Transverse colon (tissue), 4 donors: ENCODE measurements at regions not wholly inside any gene's neighbourhood (a gene's known extent, or its start where the extent isn't known, plus 50 kb on each side); places are given as distances from the start of the nearest gene placed in this dataset.

Source experiments
- DNase-seq: peaks from one replicate; pipeline ENCODE4 v3.0.0-alpha.2; 2019
- H3K27ac ChIP-seq, 4 donors: fragments of 200-600 bp; sonication (generic); 2 replicates each; pipeline ENCODE4 v1.5.1; 2016 to 2018; ENCODE audit warnings: inconsistent platforms in 4 of 4
- H3K27me3 ChIP-seq: fragments of 200-600 bp; sonication (generic); 2 replicates; pipeline ENCODE4 v1.5.1; 2017; ENCODE audit warnings: inconsistent platforms
- H3K36me3 ChIP-seq, 4 donors: fragments of 200-600 bp; sonication (generic); 2 replicates each; pipeline ENCODE4 v1.5.1; 2017 to 2019; ENCODE audit warnings: inconsistent platforms in 4 of 4
- H3K4me1 ChIP-seq, 4 donors: fragments of 200-600 bp; sonication (generic); 2 replicates each; pipeline ENCODE4 v1.5.1; 2017 to 2020; ENCODE audit warnings: inconsistent platforms in 4 of 4
- H3K4me3 ChIP-seq, 4 donors: fragments of 200-600 bp; sonication (generic); 1 replicate in 1 of 4; 2 replicates in 3 of 4; pipeline versions ENCODE4 v1.5.1 to v1.6.1; 2017 to 2019; ENCODE audit warnings: inconsistent platforms in 4 of 4
- H3K9me3 ChIP-seq, 2 donors: fragments of 200-600 bp; sonication (generic); 2 replicates each; pipeline ENCODE4 v1.5.1; 2017 to 2019; ENCODE audit warnings: inconsistent platforms in 2 of 2
- CTCF ChIP-seq, 5 experiments: fragments of 200-600 bp in 3 of 5; fragments of 450-650 bp in 2 of 5; sonication (generic) in 3 of 5; IDR thresholded peaks; 1 replicate in 2 of 5; 2 replicates in 3 of 5; pipeline ENCODE4 v1.5.1; 2016 to 2017; ENCODE audit warnings: antibody characterized with exemption in 5 of 5, inconsistent platforms in 3 of 5, mild to moderate bottlenecking in 2 of 5, moderate library complexity in 1 of 5
- EP300 ChIP-seq: sonication (generic); formaldehyde crosslinking; IDR thresholded peaks from one replicate; pipeline ENCODE4 v1.6.1; 2017; ENCODE audit warnings: antibody characterized with exemption, low read depth
- POLR2A ChIP-seq: fragments of 450-650 bp; IDR thresholded peaks from one replicate; pipeline ENCODE4 v1.6.1; 2016; ENCODE audit warnings: antibody characterized with exemption, mild to moderate bottlenecking, moderate library complexity
- POLR2AphosphoS5 ChIP-seq, 3 donors: sonication (generic); formaldehyde crosslinking; IDR thresholded peaks; one replicate each; pipeline ENCODE4 v1.6.1; 2016; ENCODE audit warnings: antibody characterized with exemption in 3 of 3
- WGBS, 2 donors: methylation state at CpG; one replicate each; pipeline ENCODE4 v1.1.5; 2018; ENCODE audit warnings: low coverage in 1 of 2; 5-methylcytosine and 5-hydroxymethylcytosine counted together
- in situ Hi-C, 4 donors: fragments of 200-750 bp; cut with MboI; loops; one replicate each; pipeline versions ENCODE4 v1.15.0 to v1.15.1; 2017; ENCODE audit warnings: low sequenced_read_pairs in 3 of 4, low pct_ligation_motif_present in 1 of 4, low pct_unique_long_range_greater_than_20kb in 1 of 4
- intact Hi-C: fragments of 100-400 bp; cut with DNase I; formaldehyde crosslinking; loops from one replicate; pipeline ENCODE4 v1.15.1; 2023; ENCODE audit warnings: low total_unique reads

DNA sequence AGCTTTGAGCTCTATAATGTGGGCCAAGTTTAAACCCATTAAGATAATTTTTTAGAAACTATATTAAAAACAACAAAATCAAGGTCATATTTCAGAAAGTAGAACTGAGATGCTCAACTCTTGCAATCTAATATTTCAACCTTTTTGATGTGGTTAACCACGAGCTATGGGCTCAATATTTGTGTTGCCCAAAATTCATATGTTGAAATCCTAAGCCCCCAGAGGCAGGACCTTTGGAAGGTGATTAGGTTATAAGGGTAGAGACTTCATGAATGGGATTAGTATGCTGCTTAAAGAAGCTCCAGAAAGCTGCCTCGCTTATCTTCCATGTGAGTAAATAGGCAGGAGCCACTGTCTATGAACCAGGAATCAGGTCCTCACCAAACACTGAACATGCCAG lies 284.4 kb downstream of the CRPPA start:
- Histone ChIP-seq H3K36me3 (no peaks in the 10 kb centered on the region), H3K4me1 (no peaks in the 10 kb centered on the region), H3K4me3 (no peak overlapping the region), H3K27ac (no peak overlapping the region), H3K27me3 (no peaks in the 10 kb centered on the region), H3K9me3 (no peaks in the 10 kb centered on the region)
- TF ChIP-seq POLR2A = no peak
- TF ChIP-seq EP300 = no peak
- no peak for TF ChIP-seq POLR2AphosphoS5 (IDR thresholded peaks at IDR 0.05)
- TF ChIP-seq CTCF (IDR thresholded peaks at IDR 0.05) = no peak
- in situ Hi-C loops = no loop called here
- 75% methylated on average over 2 of the region's 2 CpGs for WGBS, 2 donors
- no peak for DNase-seq
- intact Hi-C loops = no loop called here

DNA sequence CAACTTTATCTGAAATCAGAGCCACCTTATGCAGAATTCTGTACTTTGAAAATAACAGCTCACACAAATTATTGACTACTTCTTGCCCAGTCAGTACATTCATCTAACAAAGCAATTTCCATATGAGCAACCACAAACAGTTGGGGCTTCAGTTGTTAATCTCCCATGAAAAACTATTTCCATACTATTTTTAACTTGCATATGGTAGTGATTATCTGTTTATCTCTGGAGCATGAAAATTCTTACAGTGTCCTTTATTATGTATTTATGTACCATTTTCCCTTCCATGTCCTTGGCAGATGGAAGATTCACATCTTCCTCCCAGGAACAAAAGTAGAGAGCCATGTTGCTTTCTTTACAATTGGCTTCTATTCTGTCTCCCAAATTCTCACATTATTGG lies 285.7 kb downstream of the CRPPA start:
- intact Hi-C loops (no loop called here), in situ Hi-C loops (no loop called here)
- TF ChIP-seq EP300 (no peak), POLR2AphosphoS5 (IDR thresholded peaks at IDR 0.05) (no peak), POLR2A (no peak), CTCF (IDR thresholded peaks at IDR 0.05) (no peak)
- H3K27me3 ChIP-seq = no peaks in the 10 kb centered on the region
- no peak overlapping the region for H3K4me3 ChIP-seq
- no peaks in the 10 kb centered on the region for H3K9me3 ChIP-seq
- H3K36me3 ChIP-seq = no peaks in the 10 kb centered on the region
- no peaks in the 10 kb centered on the region for H3K4me1 ChIP-seq
- no peak for DNase-seq
- H3K27ac ChIP-seq = no peak overlapping the region

DNA sequence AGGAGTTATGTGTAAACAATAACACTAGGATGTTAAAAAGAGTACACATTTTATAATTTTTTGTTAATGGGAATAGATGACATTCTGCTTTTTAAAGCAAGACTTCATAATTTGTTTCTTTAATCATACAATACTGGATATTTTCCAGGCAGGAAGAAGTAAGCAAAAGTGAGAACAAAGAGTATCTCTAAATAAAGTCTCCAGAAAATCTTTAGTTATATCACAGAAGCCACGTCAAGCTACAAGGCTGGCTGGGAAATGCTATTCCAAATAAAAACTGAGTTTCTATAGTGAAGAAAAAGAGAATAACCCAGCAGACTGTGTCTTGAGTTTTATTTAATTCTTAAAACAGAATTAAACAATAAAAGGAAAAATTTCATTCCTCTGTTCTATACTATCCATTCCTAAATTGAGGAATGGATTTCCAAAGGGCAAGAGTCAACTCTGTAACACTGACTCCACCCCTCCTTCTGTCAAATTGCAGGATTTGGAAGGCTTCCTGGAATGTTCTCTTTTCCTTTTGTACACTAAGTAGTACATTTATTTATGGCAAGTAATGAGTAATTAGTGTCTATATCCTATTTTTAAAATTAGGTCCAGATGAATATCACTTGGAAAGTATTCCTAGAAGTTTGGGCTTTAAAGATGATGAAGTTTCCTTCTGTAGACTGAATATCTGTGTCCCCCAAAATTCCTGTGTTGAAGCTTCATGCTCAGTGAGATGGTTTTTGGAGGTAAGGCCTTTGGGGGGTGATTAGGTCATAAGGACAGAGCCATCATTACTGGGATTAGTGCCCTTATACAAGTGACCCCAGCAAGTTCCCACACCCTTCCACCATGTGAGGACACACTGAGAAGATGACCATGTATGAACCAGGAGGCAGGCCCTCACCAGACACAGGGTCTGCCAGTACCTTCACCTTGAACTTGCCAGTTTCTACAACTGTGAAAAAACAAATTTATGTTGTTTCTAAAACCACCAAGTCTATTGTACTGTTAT lies 290.9 kb downstream of the CRPPA start:
- Histone ChIP-seq H3K4me3 (no peak overlapping the region), H3K27me3 (no peaks in the 10 kb centered on the region), H3K9me3 (peaks cover 0 to 4% of the 10 kb centered on the region in 2 donors), H3K27ac (no peak overlapping the region), H3K36me3 (no peaks in the 10 kb centered on the region), H3K4me1 (no peaks in the 10 kb centered on the region)
- in situ Hi-C loops (no loop called here), intact Hi-C loops (no loop called here)
- TF ChIP-seq CTCF (IDR thresholded peaks at IDR 0.05) (no peak), POLR2AphosphoS5 (IDR thresholded peaks at IDR 0.05) (no peak), EP300 (no peak), POLR2A (no peak)
- DNase-seq = no peak
- 53 to 78% methylated on average over 1 of the region's 1 CpG for WGBS, 2 donors

GRCh38 chr7:16129431-16130110 lies 291.8 kb downstream of the CRPPA start:
- Histone ChIP-seq H3K4me3 (no peak overlapping the region), H3K9me3 (peaks cover 0 to 4% of the 10 kb centered on the region in 2 donors), H3K4me1 (no peaks in the 10 kb centered on the region), H3K27ac (no peak overlapping the region), H3K27me3 (no peaks in the 10 kb centered on the region), H3K36me3 (no peaks in the 10 kb centered on the region)
- TF ChIP-seq POLR2AphosphoS5 (IDR thresholded peaks at IDR 0.05) (no peak), EP300 (no peak), CTCF (IDR thresholded peaks at IDR 0.05) (no peak), POLR2A (no peak)
- intact Hi-C loops (no loop called here), in situ Hi-C loops (no loop called here)
- WGBS, 2 donors = 55 to 68% methylated on average over 4 of the region's 4 CpGs
- DNase-seq = no peak
